SK-N-SH (cell line): ENCODE measurements at regions not wholly inside any gene's neighbourhood (a gene's known extent, or its start where the extent isn't known, plus 50 kb on each side); places are given as distances from the start of the nearest gene placed in this dataset.

Experiments
- CTCF ChIA-PET: fragments of 300-600, 350-600 bp; formaldehyde crosslinking; extraction: SDS; loops from one replicate; lab custom pipeline; 2021; lab: Yijun Ruan, JAX
- POLR2A ChIA-PET: fragments of 350-600 bp; sonication (Branson Sonifier 250); formaldehyde crosslinking; extraction: SDS; loops from one replicate; lab custom pipeline; 2020; ENCODE audit warnings: antibody characterized with exemption, inconsistent platforms; lab: Yijun Ruan, JAX
- DNase-seq: peaks from one replicate; pipeline ENCODE4 v3.0.0; 2012
- H2AFZ ChIP-seq: fragments of 200-600 bp; sonication (generic); 2 replicates; pipeline ENCODE4 v1.8.1; 2016; ENCODE audit warnings: antibody characterized with exemption, mild to moderate bottlenecking, low read depth
- H3F3A ChIP-seq: fragments of 200-600 bp; sonication (generic); replicated peaks from 2 replicates; pipeline ENCODE3; 2016; ENCODE audit warnings: antibody characterized with exemption, mild to moderate bottlenecking; ENCODE audit not compliant: insufficient read depth
- H3K27ac ChIP-seq, 2 experiments: fragments of 200-500 bp in 1 of 2; fragments of 200-600 bp in 1 of 2; sonication (Bioruptor generic) in 1 of 2; sonication (generic), shearing (Covaris generic) in 1 of 2; 2 replicates each; pipeline versions ENCODE4 v1.5.1 to v1.6.1; 2014 to 2016; ENCODE audit warnings: low read depth in 2 of 2, inconsistent platforms in 1 of 2, low read length in 1 of 2, mild to moderate bottlenecking in 1 of 2, mixed read lengths in 1 of 2
- H3K27me3 ChIP-seq: fragments of 200-600 bp; sonication (generic), shearing (Covaris generic); 2 replicates; pipeline ENCODE4 v1.6.1; 2016; ENCODE audit warnings: mixed run types; ENCODE audit not compliant: insufficient read depth
- H3K36me3 ChIP-seq, 2 experiments: fragments of 200-500 bp in 1 of 2; fragments of 200-600 bp in 1 of 2; sonication (Bioruptor generic) in 1 of 2; sonication (generic) in 1 of 2; replicated peaks in 1 of 2; 2 replicates each; pipeline versions ENCODE3 to v1.5.1; 2014 to 2016; ENCODE audit warnings: low read length in 1 of 2, mild to moderate bottlenecking in 1 of 2; ENCODE audit not compliant: insufficient read depth in 2 of 2, control insufficient read depth in 1 of 2
- H3K4me1 ChIP-seq, 2 experiments: fragments of 200-500 bp in 1 of 2; fragments of 200-600 bp in 1 of 2; sonication (Bioruptor generic) in 1 of 2; sonication (generic), shearing (Covaris generic) in 1 of 2; 2 replicates each; pipeline versions ENCODE4 v1.5.1 to v1.6.1; 2014 to 2016; ENCODE audit warnings: low read depth in 1 of 2, low read length in 1 of 2, mixed run types in 1 of 2; ENCODE audit not compliant: insufficient read depth in 2 of 2, control insufficient read depth in 1 of 2
- H3K4me2 ChIP-seq: fragments of 200-600 bp; sonication (generic), shearing (Covaris generic); 2 replicates; pipeline ENCODE4 v1.6.1; 2017; ENCODE audit warnings: mixed run types
- H3K4me3 ChIP-seq, 2 experiments: fragments of 200-500 bp in 1 of 2; fragments of 200-600 bp in 1 of 2; sonication (Bioruptor generic) in 1 of 2; sonication (generic), shearing (Covaris generic) in 1 of 2; 2 replicates each; pipeline versions ENCODE4 v1.5.1 to v1.8.1; 2014 to 2016; ENCODE audit warnings: low read depth in 2 of 2, inconsistent platforms in 1 of 2, low read length in 1 of 2, mild to moderate bottlenecking in 1 of 2, mixed read lengths in 1 of 2, moderate library complexity in 1 of 2
- H3K79me2 ChIP-seq: fragments of 200-600 bp; sonication (generic); 2 replicates; pipeline ENCODE4 v1.8.1; 2017; ENCODE audit warnings: mild to moderate bottlenecking; ENCODE audit not compliant: insufficient read depth
- H3K9ac ChIP-seq: fragments of 200-600 bp; sonication (generic); 2 replicates; pipeline ENCODE4 v1.6.1; 2017; ENCODE audit warnings: mixed run types
- H3K9me2 ChIP-seq: fragments of 200-600 bp; sonication (generic); 2 replicates; pipeline ENCODE4 v1.6.1; 2017; ENCODE audit warnings: mixed run types
- H3K9me3 ChIP-seq: fragments of 200-600 bp; sonication (generic); 2 replicates; pipeline ENCODE4 v1.6.1; 2017; ENCODE audit warnings: mixed run types, mild to moderate bottlenecking, moderate library complexity
- H4K20me1 ChIP-seq: fragments of 200-600 bp; sonication (generic); 2 replicates; pipeline ENCODE4 v1.6.1; 2017; ENCODE audit warnings: mild to moderate bottlenecking, mixed run types; ENCODE audit not compliant: insufficient read depth
- CHD2 ChIP-seq: fragments of 150-350 bp; IDR thresholded peaks from 2 replicates; pipeline ENCODE4 v1.6.1; 2018; ENCODE audit warnings: low read length; ENCODE audit not compliant: partially characterized antibody
- EP300 ChIP-seq, 2 experiments: IDR thresholded peaks; 2 replicates each; pipeline versions ENCODE4 v1.4.0 to v1.6.1; 2012; ENCODE audit warnings: borderline replicate concordance in 1 of 2, low read depth in 1 of 2, low read length in 1 of 2
- EZH2phosphoT487 ChIP-seq: fragments of 200-600 bp; sonication (generic); IDR thresholded peaks from 2 replicates; pipeline ENCODE4 v1.6.1; 2017; ENCODE audit warnings: low read depth, mixed run types, mild to moderate bottlenecking, antibody characterized with exemption, moderate library complexity, borderline replicate concordance
- FOSL2 ChIP-seq: IDR thresholded peaks from 2 replicates; pipeline ENCODE4 v1.4.0; 2012; ENCODE audit warnings: low read depth, mild to moderate bottlenecking, moderate library complexity, borderline replicate concordance
- FOXJ3 ChIP-seq: sonication (generic); formaldehyde crosslinking; IDR thresholded peaks from 2 replicates; pipeline ENCODE4 v1.5.1; 2020; ENCODE audit warnings: mild to moderate bottlenecking, missing genetic modification reagents
- GABPA ChIP-seq: IDR thresholded peaks from 2 replicates; pipeline ENCODE4 v1.4.0; 2012; ENCODE audit warnings: low read depth, mild to moderate bottlenecking
- JUND ChIP-seq: IDR thresholded peaks from 2 replicates; pipeline ENCODE4 v1.4.0; 2012
- MEF2A ChIP-seq: IDR thresholded peaks from 2 replicates; pipeline ENCODE4 v1.4.0; 2012; ENCODE audit warnings: low read depth, borderline replicate concordance
- MXI1 ChIP-seq: IDR thresholded peaks from 2 replicates; pipeline ENCODE4 v1.6.1; 2012; ENCODE audit warnings: mild to moderate bottlenecking, low read depth, low read length, improper control_type of control experiment
- NFIC ChIP-seq: IDR thresholded peaks from 2 replicates; pipeline ENCODE4 v1.4.0; 2012; ENCODE audit warnings: borderline replicate concordance
- NRF1 ChIP-seq: IDR thresholded peaks from 2 replicates; pipeline ENCODE4 v1.6.1; 2012; ENCODE audit warnings: low read depth, mild to moderate bottlenecking, low read length
- POLR2AphosphoS5 ChIP-seq: IDR thresholded peaks from 2 replicates; pipeline ENCODE4 v1.6.1; 2012; ENCODE audit warnings: low read depth, low read length
- RAD21 ChIP-seq: IDR thresholded peaks from 2 replicates; pipeline ENCODE4 v1.6.1; 2012; ENCODE audit warnings: mild to moderate bottlenecking, low read length
- RFX5 ChIP-seq: IDR thresholded peaks from 2 replicates; pipeline ENCODE4 v1.6.1; 2012; ENCODE audit warnings: mild to moderate bottlenecking, improper control_type of control experiment, low read length
- RXRA ChIP-seq: IDR thresholded peaks from 2 replicates; pipeline ENCODE4 v1.4.0; 2012; ENCODE audit warnings: low read depth, mild to moderate bottlenecking, borderline replicate concordance
- SMC3 ChIP-seq: IDR thresholded peaks from 2 replicates; pipeline ENCODE4 v1.6.1; 2012; ENCODE audit warnings: low read depth, low read length, improper control_type of control experiment
- YY1 ChIP-seq: IDR thresholded peaks from 2 replicates; pipeline ENCODE4 v1.4.0; 2012; ENCODE audit warnings: low read depth, mild to moderate bottlenecking
- WGBS: methylation state at CpG from one replicate; pipeline ENCODE4 v1.1.6; 2017; ENCODE audit warnings: low lambda C conversion rate; 5-methylcytosine and 5-hydroxymethylcytosine counted together
- TF ChIP-seq, protein P1 (sequence below): IDR thresholded peaks from 2 replicates; pipeline ENCODE4; 2012
- TF ChIP-seq, protein P2 (sequence below): IDR thresholded peaks from 2 replicates; pipeline ENCODE4 v1.4.0; 2012; ENCODE audit warnings: low read depth, borderline replicate concordance
- TF ChIP-seq, protein P3 (sequence below): fragments of 150-350 bp; IDR thresholded peaks from 2 replicates; pipeline ENCODE4 v1.6.1; 2016; ENCODE audit warnings: mild to moderate bottlenecking, low read depth, low read length
- TF ChIP-seq, protein P4 (sequence below): IDR thresholded peaks from 2 replicates; pipeline ENCODE4 v1.4.0; 2012; ENCODE audit warnings: low read depth, borderline replicate concordance

DNA sequence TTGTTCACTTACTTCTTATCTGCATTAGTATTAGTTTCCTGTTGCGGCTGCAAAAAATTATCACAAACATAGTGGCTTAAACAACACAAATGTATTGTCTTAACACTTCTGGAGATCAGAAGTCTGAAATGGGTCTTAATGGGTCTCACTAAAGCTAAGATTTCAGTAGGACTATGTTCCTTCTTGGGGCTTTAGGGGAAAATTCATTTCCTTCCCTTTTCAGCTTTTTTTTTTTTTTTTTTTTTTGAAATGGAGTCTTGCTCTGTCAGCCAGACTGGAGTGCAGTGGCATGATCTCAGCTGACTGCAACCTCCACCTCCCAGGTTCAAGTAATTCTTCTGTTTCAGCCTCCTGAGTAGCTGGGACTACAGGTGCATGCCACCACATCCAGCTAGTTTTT is 78.1 kb upstream of the KLF3 start:
- no peaks in the 10 kb centered on the region for H3K9me3 ChIP-seq
- DNase-seq = no peak
- H3K79me2 ChIP-seq = no peaks in the 10 kb centered on the region
- H3K36me3 ChIP-seq = no peaks in the 10 kb centered on the region
- CTCF ChIA-PET = no interaction called here
- no peaks in the 10 kb centered on the region for H3K9me2 ChIP-seq
- H3K27ac ChIP-seq = no peak overlapping the region
- POLR2A ChIA-PET = no interaction called here
- H3F3A ChIP-seq = no peaks in the 10 kb centered on the region
- 97% methylated on average over 1 of the region's 1 CpG for WGBS
- H4K20me1 ChIP-seq = no peaks in the 10 kb centered on the region
- TF ChIP-seq EZH2phosphoT487 (no peak), CHD2 (no peak), JUND (no peak), FOXJ3 (CRISPR knock-in tag) (no peak), MXI1 (no peak), SMC3 (no peak), RXRA (no peak), NFIC (no peak), POLR2AphosphoS5 (no peak), FOSL2 (no peak)
- TF ChIP-seq, protein P1, sequence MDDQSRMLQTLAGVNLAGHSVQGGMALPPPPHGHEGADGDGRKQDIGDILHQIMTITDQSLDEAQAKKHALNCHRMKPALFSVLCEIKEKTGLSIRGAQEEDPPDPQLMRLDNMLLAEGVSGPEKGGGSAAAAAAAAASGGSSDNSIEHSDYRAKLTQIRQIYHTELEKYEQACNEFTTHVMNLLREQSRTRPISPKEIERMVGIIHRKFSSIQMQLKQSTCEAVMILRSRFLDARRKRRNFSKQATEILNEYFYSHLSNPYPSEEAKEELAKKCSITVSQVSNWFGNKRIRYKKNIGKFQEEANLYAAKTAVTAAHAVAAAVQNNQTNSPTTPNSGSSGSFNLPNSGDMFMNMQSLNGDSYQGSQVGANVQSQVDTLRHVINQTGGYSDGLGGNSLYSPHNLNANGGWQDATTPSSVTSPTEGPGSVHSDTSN = no peak
- TF ChIP-seq, protein P2, sequence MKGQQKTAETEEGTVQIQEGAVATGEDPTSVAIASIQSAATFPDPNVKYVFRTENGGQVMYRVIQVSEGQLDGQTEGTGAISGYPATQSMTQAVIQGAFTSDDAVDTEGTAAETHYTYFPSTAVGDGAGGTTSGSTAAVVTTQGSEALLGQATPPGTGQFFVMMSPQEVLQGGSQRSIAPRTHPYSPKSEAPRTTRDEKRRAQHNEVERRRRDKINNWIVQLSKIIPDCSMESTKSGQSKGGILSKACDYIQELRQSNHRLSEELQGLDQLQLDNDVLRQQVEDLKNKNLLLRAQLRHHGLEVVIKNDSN = no peak
- TF ChIP-seq, protein P3, sequence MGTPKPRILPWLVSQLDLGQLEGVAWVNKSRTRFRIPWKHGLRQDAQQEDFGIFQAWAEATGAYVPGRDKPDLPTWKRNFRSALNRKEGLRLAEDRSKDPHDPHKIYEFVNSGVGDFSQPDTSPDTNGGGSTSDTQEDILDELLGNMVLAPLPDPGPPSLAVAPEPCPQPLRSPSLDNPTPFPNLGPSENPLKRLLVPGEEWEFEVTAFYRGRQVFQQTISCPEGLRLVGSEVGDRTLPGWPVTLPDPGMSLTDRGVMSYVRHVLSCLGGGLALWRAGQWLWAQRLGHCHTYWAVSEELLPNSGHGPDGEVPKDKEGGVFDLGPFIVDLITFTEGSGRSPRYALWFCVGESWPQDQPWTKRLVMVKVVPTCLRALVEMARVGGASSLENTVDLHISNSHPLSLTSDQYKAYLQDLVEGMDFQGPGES = no peak
- TF ChIP-seq, protein P4, sequence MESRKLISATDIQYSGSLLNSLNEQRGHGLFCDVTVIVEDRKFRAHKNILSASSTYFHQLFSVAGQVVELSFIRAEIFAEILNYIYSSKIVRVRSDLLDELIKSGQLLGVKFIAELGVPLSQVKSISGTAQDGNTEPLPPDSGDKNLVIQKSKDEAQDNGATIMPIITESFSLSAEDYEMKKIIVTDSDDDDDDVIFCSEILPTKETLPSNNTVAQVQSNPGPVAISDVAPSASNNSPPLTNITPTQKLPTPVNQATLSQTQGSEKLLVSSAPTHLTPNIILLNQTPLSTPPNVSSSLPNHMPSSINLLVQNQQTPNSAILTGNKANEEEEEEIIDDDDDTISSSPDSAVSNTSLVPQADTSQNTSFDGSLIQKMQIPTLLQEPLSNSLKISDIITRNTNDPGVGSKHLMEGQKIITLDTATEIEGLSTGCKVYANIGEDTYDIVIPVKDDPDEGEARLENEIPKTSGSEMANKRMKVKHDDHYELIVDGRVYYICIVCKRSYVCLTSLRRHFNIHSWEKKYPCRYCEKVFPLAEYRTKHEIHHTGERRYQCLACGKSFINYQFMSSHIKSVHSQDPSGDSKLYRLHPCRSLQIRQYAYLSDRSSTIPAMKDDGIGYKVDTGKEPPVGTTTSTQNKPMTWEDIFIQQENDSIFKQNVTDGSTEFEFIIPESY = no peak
- TF ChIP-seq, all 33 proteins: peak for 0
- Histone ChIP-seq H3K4me2 (no peak overlapping the region), H2AFZ (no peak overlapping the region), H3K4me3 (no peak overlapping the region), H3K9ac (no peak overlapping the region), H3K27me3 (no peaks in the 10 kb centered on the region), H3K4me1 (peaks cover 0 to 5% of the 10 kb centered on the region in 2 experiments; a peak in 1 of 4 replicates)

DNA sequence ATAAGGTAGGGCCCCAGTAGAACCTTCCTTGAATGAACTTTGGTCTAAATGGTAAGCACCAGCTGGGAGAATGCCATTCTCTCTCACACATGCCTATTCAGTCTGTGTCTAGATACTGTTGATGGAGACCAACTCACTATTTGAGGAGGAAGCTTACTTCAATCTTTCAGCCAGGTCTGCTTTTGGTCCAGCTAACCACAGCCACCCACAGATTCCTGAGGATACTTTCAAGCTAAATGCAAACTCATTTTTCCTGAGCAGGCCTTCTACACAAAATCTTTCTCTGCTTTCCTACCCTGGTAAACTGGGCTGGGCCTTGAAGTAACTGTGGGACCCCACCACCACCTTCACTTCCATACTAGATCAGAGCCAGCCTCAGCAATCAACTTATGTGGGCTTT is 76.9 kb upstream of the KLF3 start:
- Histone ChIP-seq H3K27ac (no peak overlapping the region), H3F3A (no peaks in the 10 kb centered on the region), H3K79me2 (no peaks in the 10 kb centered on the region), H3K4me2 (no peak overlapping the region), H3K4me3 (no peak overlapping the region), H3K9ac (no peak overlapping the region), H3K36me3 (no peaks in the 10 kb centered on the region), H3K27me3 (no peaks in the 10 kb centered on the region), H3K4me1 (peaks cover 0 to 5% of the 10 kb centered on the region in 2 experiments; a peak in 1 of 4 replicates), H2AFZ (no peak overlapping the region), H3K9me2 (no peaks in the 10 kb centered on the region), H3K9me3 (no peaks in the 10 kb centered on the region), H4K20me1 (no peaks in the 10 kb centered on the region)
- ChIA-PET POLR2A (no interaction called here), CTCF (no interaction called here)
- no peak for DNase-seq
- TF ChIP-seq RFX5 (no peak), EP300 (IDR thresholded peaks at IDR 0.05; ENCODE audit: borderline replicate concordance in 1 of 2, low read depth in 1 of 2, low read length in 1 of 2) (no peak), RXRA (no peak), FOXJ3 (CRISPR knock-in tag) (no peak), MEF2A (no peak), RAD21 (no peak), EZH2phosphoT487 (no peak), NFIC (no peak), NRF1 (no peak), SMC3 (no peak), GABPA (no peak), YY1 (no peak)
- TF ChIP-seq, protein P2 = no peak
- TF ChIP-seq, protein P4 = no peak
